Glutamatergic neuron (in vitro differentiated cells): ENCODE measurements at regions not wholly inside any gene's neighbourhood (a gene's known extent, or its start where the extent isn't known, plus 50 kb on each side); places are given as distances from the start of the nearest gene placed in this dataset.

Experiments used
- DNase-seq: peaks from one replicate; pipeline ENCODE4 v3.0.0; 2022
- H3K27ac Mint-ChIP-seq: one replicate; pipeline ENCODE4 v1.8.0; 2020; ENCODE audit warnings: mild to moderate bottlenecking, mixed read lengths, inconsistent platforms; ENCODE audit not compliant: unreplicated experiment
- H3K27me3 Mint-ChIP-seq: one replicate; pipeline ENCODE4 v1.8.0; 2020; ENCODE audit warnings: mild to moderate bottlenecking, moderate library complexity, mixed read lengths, inconsistent platforms; ENCODE audit not compliant: unreplicated experiment
- H3K36me3 Mint-ChIP-seq: one replicate; pipeline ENCODE4 v1.8.0; 2020; ENCODE audit warnings: mild to moderate bottlenecking, mixed read lengths, inconsistent platforms; ENCODE audit not compliant: unreplicated experiment
- H3K4me1 Mint-ChIP-seq: one replicate; pipeline ENCODE4 v1.8.0; 2020; ENCODE audit warnings: mild to moderate bottlenecking, low read depth, mixed read lengths, inconsistent platforms; ENCODE audit not compliant: unreplicated experiment
- H3K4me3 Mint-ChIP-seq: one replicate; pipeline ENCODE4 v1.8.0; 2020; ENCODE audit warnings: mild to moderate bottlenecking, mixed read lengths, inconsistent platforms; ENCODE audit not compliant: unreplicated experiment
- H3K9me3 Mint-ChIP-seq: one replicate; pipeline ENCODE4 v1.8.0; 2020; ENCODE audit warnings: mild to moderate bottlenecking, moderate library complexity, mixed read lengths, inconsistent platforms; ENCODE audit not compliant: unreplicated experiment
- CTCF ChIP-seq: fragments of 200-600 bp; sonication (generic); IDR thresholded peaks from one replicate; pipeline ENCODE4 v1.5.0; 2021; ENCODE audit not compliant: partially characterized antibody, unreplicated experiment

- no peak overlapping the region for H3K4me3 Mint-ChIP-seq
- TF ChIP-seq CTCF = no peak
- H3K9me3 Mint-ChIP-seq = peaks cover 1% of the 10 kb centered on the region
- H3K27ac Mint-ChIP-seq = no peak overlapping the region
- H3K27me3 Mint-ChIP-seq = no peaks in the 10 kb centered on the region
- H3K36me3 Mint-ChIP-seq = peaks cover 12% of the 10 kb centered on the region
- H3K4me1 Mint-ChIP-seq = no peaks in the 10 kb centered on the region
- DNase-seq = no peak
Observed at GRCh38 chr16:50974438-50975036, 176.5 kb downstream of the SALL1 start.

- peaks cover 12% of the 10 kb centered on the region for H3K36me3 Mint-ChIP-seq
- TF ChIP-seq CTCF = no peak
- H3K27me3 Mint-ChIP-seq = no peaks in the 10 kb centered on the region
- H3K9me3 Mint-ChIP-seq = peaks cover 1% of the 10 kb centered on the region
- H3K4me3 Mint-ChIP-seq = no peak overlapping the region
- H3K4me1 Mint-ChIP-seq = no peaks in the 10 kb centered on the region
- DNase-seq = no peak
- H3K27ac Mint-ChIP-seq = no peak overlapping the region
Observed at GRCh38 chr16:50972876-50973275, 178.2 kb downstream of the SALL1 start.

- Mint-ChIP-seq H3K4me1 (no peaks in the 10 kb centered on the region), H3K27me3 (peaks cover 2% of the 10 kb centered on the region), H3K27ac (no peak overlapping the region), H3K4me3 (no peak overlapping the region), H3K36me3 (peaks cover 12% of the 10 kb centered on the region), H3K9me3 (no peaks in the 10 kb centered on the region)
- TF ChIP-seq CTCF = no peak
- DNase-seq = no peak
Observed at GRCh38 chr16:50970281-50970680, 180.8 kb downstream of the SALL1 start.

GRCh38 chr16:50967827-50968612 lies 183.1 kb downstream of the SALL1 start:
- DNase-seq = no peak
- Mint-ChIP-seq H3K4me3 (no peak overlapping the region), H3K27ac (no peak overlapping the region), H3K36me3 (peaks cover 12% of the 10 kb centered on the region), H3K27me3 (peaks cover 2% of the 10 kb centered on the region), H3K4me1 (no peaks in the 10 kb centered on the region), H3K9me3 (no peaks in the 10 kb centered on the region)
- no peak for TF ChIP-seq CTCF

- H3K9me3 Mint-ChIP-seq = no peaks in the 10 kb centered on the region
- H3K27me3 Mint-ChIP-seq = peaks cover 2% of the 10 kb centered on the region
- no peak overlapping the region for H3K27ac Mint-ChIP-seq
- TF ChIP-seq CTCF = no peak
- no peak for DNase-seq
- H3K4me3 Mint-ChIP-seq = no peak overlapping the region
- H3K36me3 Mint-ChIP-seq = no peaks in the 10 kb centered on the region
- no peaks in the 10 kb centered on the region for H3K4me1 Mint-ChIP-seq
Observed at GRCh38 chr16:50964491-50964890, 186.6 kb downstream of the SALL1 start.
